Colonic mucosa (tissue), 4 donors: ENCODE measurements at regions not wholly inside any gene's neighbourhood (a gene's known extent, or its start where the extent isn't known, plus 50 kb on each side); places are given as distances from the start of the nearest gene placed in this dataset.
A peak's percentile ranks its signal among the peaks of the same experiment; 100 is the strongest.
"Not testable (repeated sequence)": the region's sequence is repeated elsewhere in the genome, so short reads cannot be mapped to it uniquely, and the experiment has no call there.

Experiments
- DNase-seq: peaks from one replicate; pipeline ENCODE4 v3.0.0-alpha.2; 2020
- H3K27ac ChIP-seq: fragments of 200-600 bp; one replicate; pipeline ENCODE4 v1.8.0; 2021
- H3K27me3 ChIP-seq: fragments of 200-600 bp; one replicate; pipeline ENCODE4 v1.8.0; 2021
- H3K36me3 ChIP-seq: fragments of 200-600 bp; one replicate; pipeline ENCODE4 v1.8.0; 2021
- H3K4me1 ChIP-seq: fragments of 200-600 bp; one replicate; pipeline ENCODE4 v1.8.0; 2021; ENCODE audit warnings: mild to moderate bottlenecking
- H3K4me3 ChIP-seq: fragments of 200-600 bp; one replicate; pipeline ENCODE4 v1.8.0; 2021
- H3K9ac ChIP-seq, 2 donors: one replicate each; pipeline ENCODE4 v1.7.0; 2013; ENCODE audit warnings: control low read depth in 2 of 2, low read depth in 2 of 2, low read length in 2 of 2
- H3K9me3 ChIP-seq: fragments of 200-600 bp; one replicate; pipeline ENCODE4 v1.8.0; 2021
- intact Hi-C: fragments of 100-400 bp; cut with DNase I; formaldehyde crosslinking; loops from one replicate; pipeline ENCODE4 v1.14.1; 2022
- TF ChIP-seq, protein P1 (sequence below): fragments of 200-600 bp; IDR thresholded peaks from one replicate; pipeline ENCODE4 v1.8.0; 2022; ENCODE audit warnings: antibody characterized with exemption, mild to moderate bottlenecking
- donor health status: healthy.
- donor health status: DM: no; HTN: no; CAD: no.
- donor health status: DM: no; HTN: no; CAD: no.

GRCh38 chr2:128416806-128417205 is 98.1 kb upstream of the HS6ST1 start:
- intact Hi-C loops, result no loop called here
- no peaks in the 10 kb centered on the region for H3K9me3 ChIP-seq
- no peak overlapping the region for H3K27ac ChIP-seq
- no peaks in the 10 kb centered on the region for H3K4me1 ChIP-seq
- DNase-seq, result peak; percentile 12
- TF ChIP-seq, protein P1, sequence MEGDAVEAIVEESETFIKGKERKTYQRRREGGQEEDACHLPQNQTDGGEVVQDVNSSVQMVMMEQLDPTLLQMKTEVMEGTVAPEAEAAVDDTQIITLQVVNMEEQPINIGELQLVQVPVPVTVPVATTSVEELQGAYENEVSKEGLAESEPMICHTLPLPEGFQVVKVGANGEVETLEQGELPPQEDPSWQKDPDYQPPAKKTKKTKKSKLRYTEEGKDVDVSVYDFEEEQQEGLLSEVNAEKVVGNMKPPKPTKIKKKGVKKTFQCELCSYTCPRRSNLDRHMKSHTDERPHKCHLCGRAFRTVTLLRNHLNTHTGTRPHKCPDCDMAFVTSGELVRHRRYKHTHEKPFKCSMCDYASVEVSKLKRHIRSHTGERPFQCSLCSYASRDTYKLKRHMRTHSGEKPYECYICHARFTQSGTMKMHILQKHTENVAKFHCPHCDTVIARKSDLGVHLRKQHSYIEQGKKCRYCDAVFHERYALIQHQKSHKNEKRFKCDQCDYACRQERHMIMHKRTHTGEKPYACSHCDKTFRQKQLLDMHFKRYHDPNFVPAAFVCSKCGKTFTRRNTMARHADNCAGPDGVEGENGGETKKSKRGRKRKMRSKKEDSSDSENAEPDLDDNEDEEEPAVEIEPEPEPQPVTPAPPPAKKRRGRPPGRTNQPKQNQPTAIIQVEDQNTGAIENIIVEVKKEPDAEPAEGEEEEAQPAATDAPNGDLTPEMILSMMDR, result no peak
- H3K4me3 ChIP-seq, result no peak overlapping the region
- H3K27me3 ChIP-seq, result no peaks in the 10 kb centered on the region
- no peak overlapping the region for H3K9ac ChIP-seq
- no peaks in the 10 kb centered on the region for H3K36me3 ChIP-seq

DNA sequence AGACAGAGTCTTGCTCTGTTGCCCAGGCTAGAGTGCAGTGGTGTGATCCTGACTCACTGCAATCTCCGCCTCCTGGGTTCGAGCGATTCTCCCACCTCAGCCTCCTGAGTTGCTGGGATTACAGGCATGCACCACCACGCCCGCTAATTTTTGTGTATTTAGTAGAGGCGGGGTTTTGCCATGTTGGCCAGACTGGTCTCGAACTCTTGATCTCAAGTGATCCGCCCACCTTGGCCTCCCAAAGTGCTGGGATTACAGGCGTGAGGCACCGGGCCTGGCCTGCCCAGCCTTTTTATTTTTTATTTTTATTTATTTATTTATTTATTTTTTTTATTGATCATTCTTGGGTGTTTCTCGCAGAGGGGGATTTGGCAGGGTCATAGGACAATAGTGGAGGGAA is 98.6 kb upstream of the HS6ST1 start:
- DNase-seq, result peak; percentile 11
- H3K27ac ChIP-seq, H3K9me3 ChIP-seq, intact Hi-C loops, H3K27me3 ChIP-seq, H3K9ac ChIP-seq, H3K4me3 ChIP-seq, H3K4me1 ChIP-seq, H3K36me3 ChIP-seq: not testable (repeated sequence)

DNA sequence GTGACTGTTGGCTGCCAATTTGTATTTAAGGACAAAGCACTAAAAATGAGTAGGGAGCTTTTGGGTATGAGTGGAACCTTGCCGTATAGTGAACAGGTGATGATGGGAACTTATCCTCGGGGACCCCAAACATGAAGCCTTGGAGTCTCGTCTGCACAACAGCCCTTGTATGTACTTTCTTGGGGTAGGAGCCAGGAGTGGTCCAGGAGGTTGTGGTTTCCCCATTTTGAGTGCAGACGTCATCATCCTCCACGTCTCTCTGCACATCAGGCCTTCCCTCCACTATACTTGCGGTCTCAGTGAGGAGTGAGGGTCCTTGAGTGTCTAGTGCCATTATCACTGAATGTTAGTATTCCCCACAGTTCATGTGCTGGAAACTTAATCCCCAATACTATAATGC is 101.5 kb upstream of the HS6ST1 start:
- TF ChIP-seq, protein P1, result no peak
- DNase-seq, result peak; percentile 6
- no peak overlapping the region for H3K4me3 ChIP-seq
- H3K27me3 ChIP-seq, result no peaks in the 10 kb centered on the region
- intact Hi-C loops, result no loop called here
- H3K9me3 ChIP-seq, result no peaks in the 10 kb centered on the region
- H3K4me1 ChIP-seq, result no peaks in the 10 kb centered on the region
- no peaks in the 10 kb centered on the region for H3K36me3 ChIP-seq
- no peak overlapping the region for H3K9ac ChIP-seq
- H3K27ac ChIP-seq, result no peak overlapping the region

- intact Hi-C loops, result no loop called here
- Histone ChIP-seq H3K9ac (no peak overlapping the region), H3K4me1 (no peaks in the 10 kb centered on the region), H3K4me3 (no peak overlapping the region), H3K9me3 (no peaks in the 10 kb centered on the region), H3K36me3 (no peaks in the 10 kb centered on the region), H3K27me3 (no peaks in the 10 kb centered on the region), H3K27ac (no peak overlapping the region)
- TF ChIP-seq, protein P1, result no peak
- peak; percentile 13 for DNase-seq
Measured at GRCh38 chr2:128420776-128421175, 102.1 kb upstream of the HS6ST1 start.

- no peaks in the 10 kb centered on the region for H3K27me3 ChIP-seq
- TF ChIP-seq, protein P1, result no peak
- DNase-seq, result peak; percentile 10
- no peak overlapping the region for H3K9ac ChIP-seq
- H3K9me3 ChIP-seq, result no peaks in the 10 kb centered on the region
- intact Hi-C loops, result no loop called here
- H3K36me3 ChIP-seq, result no peaks in the 10 kb centered on the region
- no peak overlapping the region for H3K27ac ChIP-seq
- H3K4me3 ChIP-seq, result no peak overlapping the region
- no peaks in the 10 kb centered on the region for H3K4me1 ChIP-seq
Measured at GRCh38 chr2:128421286-128421685, 102.6 kb upstream of the HS6ST1 start.

DNA sequence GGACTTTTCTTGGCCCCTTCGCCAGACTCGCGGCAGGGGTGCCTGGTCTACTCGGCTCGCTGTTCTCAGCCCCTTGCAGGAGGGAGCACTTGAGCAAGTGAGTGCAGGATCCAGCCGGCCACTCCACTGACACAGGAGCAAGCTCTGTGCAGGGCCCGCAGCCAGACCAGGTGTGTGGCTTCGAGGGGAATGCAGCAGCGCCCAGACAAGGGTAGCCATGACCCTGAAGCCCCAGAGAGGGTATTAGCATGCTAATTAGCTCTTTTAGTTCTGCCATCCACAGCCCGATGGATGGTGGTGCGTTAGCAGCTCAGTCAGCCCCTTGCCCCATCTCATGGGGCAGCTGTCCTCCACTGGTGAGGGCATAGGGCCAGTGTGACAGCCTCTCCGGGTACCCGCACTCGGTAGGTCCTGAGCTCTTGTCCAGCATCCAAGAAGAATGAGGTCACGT is 103.2 kb upstream of the HS6ST1 start:
- Histone ChIP-seq H3K4me3 (no peak overlapping the region), H3K9me3 (no peaks in the 10 kb centered on the region), H3K9ac (no peak overlapping the region), H3K27me3 (no peaks in the 10 kb centered on the region), H3K36me3 (no peaks in the 10 kb centered on the region), H3K4me1 (no peaks in the 10 kb centered on the region), H3K27ac (no peak overlapping the region)
- TF ChIP-seq, protein P1, result no peak
- intact Hi-C loops, result no loop called here
- DNase-seq, result peak; percentile 9
